Lower lobe of right lung (tissue), 2 donors: ENCODE measurements at regions not wholly inside any gene's neighbourhood (a gene's known extent, or its start where the extent isn't known, plus 50 kb on each side); places are given as distances from the start of the nearest gene placed in this dataset.

Experiments used
- ATAC-seq, 2 donors: fragments of 200-7000 bp; cut with Tn5 transposase; one replicate each; pipeline ENCODE4 v1.9.1; 2020 to 2022; ENCODE audit warnings: mild to moderate bottlenecking in 2 of 2, moderate library complexity in 2 of 2
- DNase-seq: peaks from one replicate; pipeline ENCODE4 v3.0.0-alpha.2; 2020
- H3K27ac ChIP-seq: fragments of 200-600 bp; one replicate; pipeline ENCODE4 v1.8.0; 2022
- H3K27me3 ChIP-seq: fragments of 200-600 bp; one replicate; pipeline ENCODE4 v1.8.0; 2022; ENCODE audit warnings: low read depth
- H3K36me3 ChIP-seq: fragments of 200-600 bp; one replicate; pipeline ENCODE4 v1.8.0; 2022; ENCODE audit warnings: mild to moderate bottlenecking
- H3K4me1 ChIP-seq: fragments of 200-600 bp; one replicate; pipeline ENCODE4 v1.8.0; 2022
- H3K4me3 ChIP-seq: fragments of 200-600 bp; one replicate; pipeline ENCODE4 v1.8.0; 2022; ENCODE audit warnings: mild to moderate bottlenecking
- H3K9me3 ChIP-seq: fragments of 200-600 bp; one replicate; pipeline ENCODE4 v1.8.0; 2022
- CTCF ChIP-seq: fragments of 200-600 bp; IDR thresholded peaks from one replicate; pipeline ENCODE4 v1.8.0; 2022; ENCODE audit warnings: antibody characterized with exemption, mild to moderate bottlenecking
- intact Hi-C: fragments of 100-400 bp; cut with DNase I; formaldehyde crosslinking; loops from one replicate; pipeline ENCODE4 v1.11.0; 2022
- donor health status: DM: no; HTN: yes; CAD: no; lungs with severe emphysema.

- Histone ChIP-seq H3K27ac (no peak overlapping the region), H3K4me1 (no peaks in the 10 kb centered on the region), H3K4me3 (no peak overlapping the region), H3K27me3 (peaks cover 4% of the 10 kb centered on the region), H3K9me3 (no peaks in the 10 kb centered on the region), H3K36me3 (no peaks in the 10 kb centered on the region)
- TF ChIP-seq CTCF, result no peak
- no peak for DNase-seq
- intact Hi-C loops, result no loop called here
- ATAC-seq, result no peak
Measured at GRCh38 chr3:13253208-13253937, 166.7 kb downstream of the NUP210 start.

GRCh38 chr3:13252207-13252606 is 167.9 kb downstream of the NUP210 start:
- H3K4me1 ChIP-seq, result no peaks in the 10 kb centered on the region
- intact Hi-C loops, result no loop called here
- H3K27me3 ChIP-seq, result peaks cover 4% of the 10 kb centered on the region
- no peak for DNase-seq
- no peaks in the 10 kb centered on the region for H3K36me3 ChIP-seq
- no peak overlapping the region for H3K4me3 ChIP-seq
- no peak for TF ChIP-seq CTCF
- H3K9me3 ChIP-seq, result no peaks in the 10 kb centered on the region
- ATAC-seq, result no peak
- H3K27ac ChIP-seq, result no peak overlapping the region

- Histone ChIP-seq H3K27me3 (peaks cover 4% of the 10 kb centered on the region), H3K9me3 (no peaks in the 10 kb centered on the region), H3K27ac (no peak overlapping the region), H3K4me3 (no peak overlapping the region), H3K36me3 (no peaks in the 10 kb centered on the region), H3K4me1 (no peaks in the 10 kb centered on the region)
- intact Hi-C loops, result no loop called here
- DNase-seq, result no peak
- no peak for TF ChIP-seq CTCF
- no peak for ATAC-seq
Measured at GRCh38 chr3:13251166-13251903, 168.8 kb downstream of the NUP210 start.

- intact Hi-C loops, result no loop called here
Measured at GRCh38 chr3:13249664-13250390, 170.3 kb downstream of the NUP210 start.

More at GRCh38 chr3:13249664-13250390, 170.3 kb downstream of the NUP210 start:
- ATAC-seq (no peak), DNase-seq (no peak)
- Histone ChIP-seq H3K4me1 (no peaks in the 10 kb centered on the region), H3K4me3 (no peak overlapping the region), H3K9me3 (no peaks in the 10 kb centered on the region), H3K27me3 (peaks cover 4% of the 10 kb centered on the region), H3K36me3 (no peaks in the 10 kb centered on the region), H3K27ac (no peak overlapping the region)
- no peak for TF ChIP-seq CTCF
